ENCODE measurements at regions not wholly inside any gene's neighbourhood (a gene's known extent, or its start where the extent isn't known, plus 50 kb on each side); places are given as distances from the start of the nearest gene placed in this dataset.

DNA sequence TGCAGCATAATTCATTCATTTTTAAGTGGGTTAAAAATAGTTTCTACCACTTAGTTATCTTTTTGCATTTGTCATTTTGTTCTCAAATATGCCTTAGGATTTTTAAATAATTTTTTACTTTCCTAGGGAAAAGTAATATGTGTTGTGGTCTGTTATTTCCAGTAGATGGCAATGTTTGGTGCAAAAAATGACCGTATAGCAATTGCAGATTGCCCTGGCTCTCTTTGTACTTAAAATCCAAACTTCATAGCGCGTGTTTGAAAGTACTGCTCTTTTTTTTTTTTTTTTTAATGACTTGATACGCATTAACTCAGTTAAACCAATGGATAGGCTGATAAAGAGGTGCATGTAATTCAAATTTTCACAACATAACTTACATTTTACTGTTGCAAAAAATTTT, 74.4 kb upstream of the RBMX start:
- Histone ChIP-seq H3K79me2 (ENCODE audit: control insufficient read depth, insufficient read depth, low read length) (no peaks in the 10 kb centered on the region), H3K9me1 (replicated peaks; ENCODE audit: control insufficient read depth, extremely low read depth, insufficient read depth, low read length) (no peaks in the 10 kb centered on the region), H3K27ac (ENCODE audit: insufficient read depth, low read depth, low read length) (no peak overlapping the region), H3K4me2 (ENCODE audit: insufficient read depth, low read length) (no peak overlapping the region), H3K27me3 (ENCODE audit: control insufficient read depth in 2 of 2, insufficient read depth in 2 of 2, low read length in 2 of 2) (no peaks in the 10 kb centered on the region), H3K4me1 (ENCODE audit: control insufficient read depth, extremely low read depth, insufficient read depth, low read length) (no peaks in the 10 kb centered on the region), H3K36me3 (ENCODE audit: control insufficient read depth in 2 of 2, extremely low read depth in 1 of 2, insufficient read depth in 2 of 2, low read length in 2 of 2) (no peaks in the 10 kb centered on the region), H3K4me3 (replicated peaks in 1 of 3; ENCODE audit: insufficient read depth in 1 of 3, low read depth in 1 of 3, low read length in 3 of 3) (no peak overlapping the region), H3K9me3 (replicated peaks; ENCODE audit: control insufficient read depth, insufficient read depth, low read length) (no peaks in the 10 kb centered on the region), H4K20me1 (replicated peaks; ENCODE audit: control insufficient read depth, extremely low read depth, insufficient read depth, low read length) (no peaks in the 10 kb centered on the region), H3K9ac (replicated peaks; ENCODE audit: extremely low read depth, insufficient read depth, low read length) (no peak overlapping the region), H2AFZ (ENCODE audit: low read depth, low read length) (no peak overlapping the region)
- TF ChIP-seq EZH2 (IDR thresholded peaks at IDR 0.05; ENCODE audit: borderline replicate concordance, low read depth, low read length, severe bottlenecking) (no peak), FOS (IDR thresholded peaks at IDR 0.05; ENCODE audit: borderline replicate concordance, insufficient read depth, low read length) (no peak), MYC (IDR thresholded peaks at IDR 0.05; ENCODE audit: low read depth, low read length) (no peak)
- TF ChIP-seq, protein P1, sequence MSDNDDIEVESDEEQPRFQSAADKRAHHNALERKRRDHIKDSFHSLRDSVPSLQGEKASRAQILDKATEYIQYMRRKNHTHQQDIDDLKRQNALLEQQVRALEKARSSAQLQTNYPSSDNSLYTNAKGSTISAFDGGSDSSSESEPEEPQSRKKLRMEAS (IDR thresholded peaks at IDR 0.05; ENCODE audit: insufficient read depth, insufficient read length): no peak
- TF ChIP-seq, protein P2, sequence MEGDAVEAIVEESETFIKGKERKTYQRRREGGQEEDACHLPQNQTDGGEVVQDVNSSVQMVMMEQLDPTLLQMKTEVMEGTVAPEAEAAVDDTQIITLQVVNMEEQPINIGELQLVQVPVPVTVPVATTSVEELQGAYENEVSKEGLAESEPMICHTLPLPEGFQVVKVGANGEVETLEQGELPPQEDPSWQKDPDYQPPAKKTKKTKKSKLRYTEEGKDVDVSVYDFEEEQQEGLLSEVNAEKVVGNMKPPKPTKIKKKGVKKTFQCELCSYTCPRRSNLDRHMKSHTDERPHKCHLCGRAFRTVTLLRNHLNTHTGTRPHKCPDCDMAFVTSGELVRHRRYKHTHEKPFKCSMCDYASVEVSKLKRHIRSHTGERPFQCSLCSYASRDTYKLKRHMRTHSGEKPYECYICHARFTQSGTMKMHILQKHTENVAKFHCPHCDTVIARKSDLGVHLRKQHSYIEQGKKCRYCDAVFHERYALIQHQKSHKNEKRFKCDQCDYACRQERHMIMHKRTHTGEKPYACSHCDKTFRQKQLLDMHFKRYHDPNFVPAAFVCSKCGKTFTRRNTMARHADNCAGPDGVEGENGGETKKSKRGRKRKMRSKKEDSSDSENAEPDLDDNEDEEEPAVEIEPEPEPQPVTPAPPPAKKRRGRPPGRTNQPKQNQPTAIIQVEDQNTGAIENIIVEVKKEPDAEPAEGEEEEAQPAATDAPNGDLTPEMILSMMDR (IDR thresholded peaks at IDR 0.05; ENCODE audit: extremely low read depth in 1 of 2, insufficient read depth in 1 of 2, low read depth in 1 of 2, low read length in 2 of 2): peak in 1 of 2 donors; percentile 11
- FAIRE-seq (peak; percentile 77), DNase-seq (ENCODE audit: low read depth, low spot score) (peak; percentile 30)
- ChIA-PET CTCF (interaction anchor here (1.5 to 2.0 kb wide), 2 partner anchors 96 to 97 kb away, joined by 5 to 11 read pairs; no protein-coding TSS in a partner anchor), POLR2A (no interaction called here)
- dilution Hi-C loops (cut with MboI; ENCODE audit: extremely low pct_ligation_motif_present, low sequenced_read_pairs) (no loop called here), intact Hi-C loops (cut with micrococcal nuclease) (loop anchor here (1.0 kb wide), 1 partner anchor 97 kb away; no protein-coding TSS in a partner anchor)
- no TSS peak for BruUV-seq (replicated peaks)

Data from endothelial cell of umbilical vein (primary cell).